ENCODE measurements at regions not wholly inside any gene's neighbourhood (a gene's known extent, or its start where the extent isn't known, plus 50 kb on each side); places are given as distances from the start of the nearest gene placed in this dataset.

GRCh38 chr6:85096976-85097375 is 332.6 kb upstream of the TBX18 start:
- Histone ChIP-seq H3K4me1 (no peaks in the 10 kb centered on the region), H3K27ac (no peak overlapping the region), H3K4me3 (no peak overlapping the region), H3K36me3 (replicated peaks in 1 of 2; ENCODE audit: insufficient read depth in 1 of 2, low read depth in 2 of 2) (no peaks in the 10 kb centered on the region), H3K27me3 (no peaks in the 10 kb centered on the region), H3K9me3 (no peaks in the 10 kb centered on the region)
- intact Hi-C loops (cut with DNase I): no loop called here
- ATAC-seq (no peak), DNase-seq (no peak)
- 67 to 71% methylated on average over 5 of the region's 5 CpGs for WGBS, 2 donors
- TF ChIP-seq POLR2A (IDR thresholded peaks at IDR 0.05): no peak
- TF ChIP-seq CTCF (IDR thresholded peaks at IDR 0.05): no peak

- no peak overlapping the region for H3K4me3 ChIP-seq
- no peak for ATAC-seq
These were observed 327.8 kb upstream of the TBX18 start for GRCh38 chr6:85092226-85092625.

GRCh38 chr6:85089255-85089654 is 324.9 kb upstream of the TBX18 start:
- Histone ChIP-seq H3K4me1 (no peaks in the 10 kb centered on the region), H3K27me3 (no peaks in the 10 kb centered on the region), H3K36me3 (replicated peaks in 1 of 2; ENCODE audit: insufficient read depth in 1 of 2, low read depth in 2 of 2) (no peaks in the 10 kb centered on the region), H3K4me3 (no peak overlapping the region), H3K27ac (no peak overlapping the region), H3K9me3 (no peaks in the 10 kb centered on the region)
- DNase-seq (no peak), ATAC-seq (no peak)
- intact Hi-C loops (cut with DNase I): no loop called here
- 75 to 80% methylated on average over 2 of the region's 2 CpGs for WGBS, 2 donors
- TF ChIP-seq POLR2A (IDR thresholded peaks at IDR 0.05): no peak
- no peak for TF ChIP-seq CTCF (IDR thresholded peaks at IDR 0.05)

More at GRCh38 chr6:85092226-85092625, 327.8 kb upstream of the TBX18 start:
- no peaks in the 10 kb centered on the region for H3K27me3 ChIP-seq
- no peaks in the 10 kb centered on the region for H3K9me3 ChIP-seq
- WGBS, 2 donors: 27 to 43% methylated on average over 1 of the region's 1 CpG
- H3K36me3 ChIP-seq (replicated peaks in 1 of 2; ENCODE audit: insufficient read depth in 1 of 2, low read depth in 2 of 2): no peaks in the 10 kb centered on the region
- intact Hi-C loops (cut with DNase I): no loop called here
- DNase-seq: no peak
- no peak for TF ChIP-seq CTCF (IDR thresholded peaks at IDR 0.05)
- TF ChIP-seq POLR2A (IDR thresholded peaks at IDR 0.05): no peak
- H3K4me1 ChIP-seq: no peaks in the 10 kb centered on the region
- no peak overlapping the region for H3K27ac ChIP-seq

GRCh38 chr6:85085875-85086274 is 321.5 kb upstream of the TBX18 start:
- DNase-seq: no peak
- ATAC-seq: no peak
- 77 to 83% methylated on average over 2 of the region's 2 CpGs for WGBS, 2 donors
- H3K27ac ChIP-seq: no peak overlapping the region
- H3K4me1 ChIP-seq: no peaks in the 10 kb centered on the region
- H3K27me3 ChIP-seq: no peaks in the 10 kb centered on the region
- TF ChIP-seq CTCF (IDR thresholded peaks at IDR 0.05) (no peak), POLR2A (IDR thresholded peaks at IDR 0.05) (no peak)
- H3K36me3 ChIP-seq (replicated peaks in 1 of 2; ENCODE audit: insufficient read depth in 1 of 2, low read depth in 2 of 2): no peaks in the 10 kb centered on the region
- no peaks in the 10 kb centered on the region for H3K9me3 ChIP-seq
- intact Hi-C loops (cut with DNase I): no loop called here
- H3K4me3 ChIP-seq: no peak overlapping the region

- 42 to 57% methylated on average over 1 of the region's 1 CpG for WGBS, 2 donors
- TF ChIP-seq CTCF (IDR thresholded peaks at IDR 0.05) (no peak), POLR2A (IDR thresholded peaks at IDR 0.05) (no peak)
These were observed 316.7 kb upstream of the TBX18 start for GRCh38 chr6:85081102-85081501.

More at GRCh38 chr6:85081102-85081501, 316.7 kb upstream of the TBX18 start:
- Histone ChIP-seq H3K4me1 (no peaks in the 10 kb centered on the region), H3K4me3 (no peak overlapping the region), H3K27me3 (no peaks in the 10 kb centered on the region), H3K27ac (no peak overlapping the region), H3K9me3 (no peaks in the 10 kb centered on the region), H3K36me3 (replicated peaks in 1 of 2; ENCODE audit: insufficient read depth in 1 of 2, low read depth in 2 of 2) (no peaks in the 10 kb centered on the region)
- ATAC-seq: no peak
- DNase-seq: no peak
- intact Hi-C loops (cut with DNase I): no loop called here
